ENCODE measurements at regions not wholly inside any gene's neighbourhood (a gene's known extent, or its start where the extent isn't known, plus 50 kb on each side); places are given as distances from the start of the nearest gene placed in this dataset.

DNA sequence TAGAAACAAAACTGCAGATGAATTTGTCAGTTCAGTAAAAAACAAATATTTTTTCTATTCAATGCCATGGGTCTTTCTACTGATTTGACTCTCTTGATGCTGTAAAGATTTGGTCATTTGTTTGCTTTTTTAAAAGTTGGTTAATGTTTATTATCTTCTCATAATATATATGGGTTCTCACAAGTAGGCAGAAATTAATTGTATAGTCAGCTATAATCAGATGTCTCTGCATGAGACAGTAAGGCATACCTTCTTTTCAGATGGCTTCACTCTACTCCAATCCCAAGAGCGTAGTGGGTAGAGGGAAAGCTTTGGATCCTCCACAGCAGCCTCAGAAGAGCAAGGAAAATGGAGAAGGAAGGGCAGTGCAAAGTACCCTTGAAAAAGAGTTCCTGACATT is 1202.9 kb upstream of the CELF4 start:
- Histone ChIP-seq H3K9me3 (no peaks in the 10 kb centered on the region), H3K27me3 (ENCODE audit: low read depth) (no peaks in the 10 kb centered on the region), H3K36me3 (no peaks in the 10 kb centered on the region), H3K4me3 (no peak overlapping the region), H3K27ac (no peak overlapping the region), H3K4me1 (no peaks in the 10 kb centered on the region)
- DNase-seq (no peak), ATAC-seq (no peak)
- intact Hi-C loops (cut with DNase I) = no loop called here
- TF ChIP-seq CTCF (IDR thresholded peaks at IDR 0.05) = no peak

DNA sequence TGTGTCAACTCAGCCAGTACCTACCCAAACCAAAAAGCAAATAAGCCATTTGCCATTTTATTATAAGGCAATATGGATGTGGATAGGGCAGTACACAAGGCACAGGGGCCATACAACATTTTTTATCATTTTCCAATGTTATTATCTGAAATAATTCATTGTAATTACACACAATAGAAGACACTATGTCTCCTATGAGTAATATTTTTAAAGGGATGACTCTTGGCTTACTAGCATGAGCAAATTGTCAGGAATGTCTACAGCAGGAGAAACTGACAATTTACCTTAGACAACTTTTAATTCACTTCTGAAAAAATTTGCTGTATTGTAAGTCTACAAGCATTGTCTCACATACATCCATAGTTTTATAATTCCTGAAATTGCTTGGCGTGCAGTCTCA is 1193.9 kb upstream of the CELF4 start:
- Histone ChIP-seq H3K4me1 (no peaks in the 10 kb centered on the region), H3K36me3 (no peaks in the 10 kb centered on the region), H3K4me3 (no peak overlapping the region), H3K9me3 (no peaks in the 10 kb centered on the region), H3K27me3 (ENCODE audit: low read depth) (no peaks in the 10 kb centered on the region), H3K27ac (no peak overlapping the region)
- intact Hi-C loops (cut with DNase I) = no loop called here
- no peak for TF ChIP-seq CTCF (IDR thresholded peaks at IDR 0.05)
- ATAC-seq = no peak
- no peak for DNase-seq

DNA sequence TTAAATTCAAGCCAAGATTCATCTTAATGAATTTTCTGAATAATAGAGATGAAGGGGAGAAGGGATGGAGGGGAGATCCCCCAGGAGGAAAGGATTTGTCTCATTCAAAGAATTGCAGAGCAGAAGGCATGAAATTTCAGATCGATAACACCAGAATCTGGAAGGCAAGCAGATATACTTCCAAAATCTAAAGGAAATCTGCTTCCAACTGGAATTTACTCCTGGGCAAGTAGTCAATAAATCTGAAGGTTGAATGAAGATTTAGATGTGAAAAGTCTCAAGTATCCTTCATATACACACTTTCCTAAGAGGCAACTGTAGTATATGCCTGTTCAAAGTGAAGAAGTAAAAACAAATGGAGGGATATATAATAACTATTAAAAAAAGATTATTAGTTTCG is 1190.8 kb upstream of the CELF4 start:
- TF ChIP-seq CTCF (IDR thresholded peaks at IDR 0.05) = no peak
- Histone ChIP-seq H3K36me3 (no peaks in the 10 kb centered on the region), H3K4me3 (no peak overlapping the region), H3K27me3 (ENCODE audit: low read depth) (no peaks in the 10 kb centered on the region), H3K4me1 (no peaks in the 10 kb centered on the region), H3K9me3 (no peaks in the 10 kb centered on the region), H3K27ac (no peak overlapping the region)
- ATAC-seq = no peak
- DNase-seq = no peak
- intact Hi-C loops (cut with DNase I) = no loop called here

- Histone ChIP-seq H3K27ac (no peak overlapping the region), H3K9me3 (no peaks in the 10 kb centered on the region), H3K4me3 (no peak overlapping the region), H3K36me3 (no peaks in the 10 kb centered on the region), H3K4me1 (no peaks in the 10 kb centered on the region), H3K27me3 (ENCODE audit: low read depth) (no peaks in the 10 kb centered on the region)
- ATAC-seq (no peak), DNase-seq (no peak)
- intact Hi-C loops (cut with DNase I) = no loop called here
- TF ChIP-seq CTCF (IDR thresholded peaks at IDR 0.05) = no peak
These were observed 1186.8 kb upstream of the CELF4 start for GRCh38 chr18:38752430-38752829.

GRCh38 chr18:38751898-38752297 is 1186.3 kb upstream of the CELF4 start:
- TF ChIP-seq CTCF (IDR thresholded peaks at IDR 0.05) = no peak
- Histone ChIP-seq H3K4me3 (no peak overlapping the region), H3K36me3 (no peaks in the 10 kb centered on the region), H3K27me3 (ENCODE audit: low read depth) (no peaks in the 10 kb centered on the region), H3K9me3 (no peaks in the 10 kb centered on the region), H3K4me1 (no peaks in the 10 kb centered on the region), H3K27ac (no peak overlapping the region)
- intact Hi-C loops (cut with DNase I) = no loop called here
- ATAC-seq (no peak), DNase-seq (no peak)

- no peak for TF ChIP-seq CTCF (IDR thresholded peaks at IDR 0.05)
- no peak for ATAC-seq
- H3K36me3 ChIP-seq = no peaks in the 10 kb centered on the region
- H3K4me3 ChIP-seq = no peak overlapping the region
- H3K27me3 ChIP-seq (ENCODE audit: low read depth) = no peaks in the 10 kb centered on the region
- H3K4me1 ChIP-seq = no peaks in the 10 kb centered on the region
- no peak for DNase-seq
- H3K9me3 ChIP-seq = no peaks in the 10 kb centered on the region
- intact Hi-C loops (cut with DNase I) = no loop called here
- no peak overlapping the region for H3K27ac ChIP-seq
These were observed 1185.6 kb upstream of the CELF4 start for GRCh38 chr18:38751211-38751610.
